Testis (tissue), 2 donors: ENCODE measurements at regions not wholly inside any gene's neighbourhood (a gene's known extent, or its start where the extent isn't known, plus 50 kb on each side); places are given as distances from the start of the nearest gene placed in this dataset.

ENCODE experiments used
- DNase-seq: peaks from one replicate; pipeline ENCODE4 v3.0.0-alpha.2; 2019
- H3K27ac ChIP-seq, 2 donors: fragments of 200-600 bp; sonication (generic); one replicate each; pipeline ENCODE4 v1.5.1; 2019
- H3K27me3 ChIP-seq: fragments of 200-600 bp; sonication (generic); one replicate; pipeline ENCODE4 v1.5.1; 2019
- H3K36me3 ChIP-seq: fragments of 200-600 bp; sonication (generic); one replicate; pipeline ENCODE4 v1.5.1; 2017; ENCODE audit warnings: low read depth; ENCODE audit errors: missing control alignments
- H3K4me1 ChIP-seq: fragments of 200-600 bp; sonication (generic); one replicate; pipeline ENCODE4 v1.5.1; 2019
- H3K4me3 ChIP-seq, 2 donors: fragments of 200-600 bp; sonication (generic); one replicate each; pipeline ENCODE4 v1.5.1; 2017 to 2019
- H3K9me3 ChIP-seq: fragments of 200-600 bp; sonication (generic); one replicate; pipeline ENCODE4 v1.5.1; 2017
- POLR2A ChIP-seq: fragments of 450-650 bp; IDR thresholded peaks from one replicate; pipeline ENCODE4 v1.6.1; 2017; ENCODE audit warnings: antibody characterized with exemption, mild to moderate bottlenecking, moderate library complexity
- WGBS, 2 donors: methylation state at CpG; one replicate each; pipeline ENCODE4 v1.1.5; 2018; 5-methylcytosine and 5-hydroxymethylcytosine counted together
- intact Hi-C: fragments of 100-400 bp; cut with DNase I; formaldehyde crosslinking; loops from one replicate; pipeline ENCODE4 v1.15.1; 2023; ENCODE audit warnings: low total_unique reads
- microRNA-seq, 2 donors: library from miRNA; unstranded; fragments of <30 nt; microRNA quantifications; one replicate each; pipeline ENCODE4, GENCODE V29; 2016; ENCODE audit warnings: borderline number of aligned reads in 2 of 2, borderline replicate concordance in 1 of 2
- small RNA-seq, 2 donors: library from RNA; depleted of rRNA; stranded (forward); fragments of <200 nt; gene quantifications; one replicate each; pipeline ENCODE3, GENCODE V24; 2016
- TF ChIP-seq, protein P1 (sequence below), 3 experiments: fragments of 450-650 bp in 2 of 3; fragments of 200-600 bp in 1 of 3; sonication (generic) in 1 of 3; IDR thresholded peaks; one replicate each; pipeline ENCODE4 v1.5.1; 2016 to 2019; ENCODE audit warnings: antibody characterized with exemption in 3 of 3, mild to moderate bottlenecking in 2 of 3, moderate library complexity in 1 of 3

DNA sequence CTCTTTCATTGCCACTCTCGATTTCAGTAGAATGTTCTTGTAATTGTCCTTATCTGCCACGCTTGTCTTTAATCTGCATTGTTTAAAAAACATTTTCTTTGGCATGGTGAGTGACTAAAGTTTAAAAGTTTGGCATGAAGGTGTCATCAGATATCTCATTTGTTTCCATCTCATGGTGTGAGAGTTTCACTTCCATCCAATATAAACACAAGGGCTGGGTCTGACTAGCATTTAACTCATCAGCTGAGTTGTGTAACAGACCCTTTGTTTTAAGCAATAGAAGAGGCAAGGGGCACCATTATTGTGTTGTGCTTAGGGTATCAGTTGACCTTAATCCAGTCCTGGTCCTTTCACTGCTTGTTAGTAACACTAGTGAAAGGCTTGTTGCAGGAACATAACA is 49.9 kb upstream of the IL12A start:
- Histone ChIP-seq H3K4me1 (no peaks in the 10 kb centered on the region), H3K36me3 (no peaks in the 10 kb centered on the region), H3K27ac (no peak overlapping the region), H3K27me3 (no peaks in the 10 kb centered on the region), H3K9me3 (no peaks in the 10 kb centered on the region), H3K4me3 (no peak overlapping the region)
- no peak for DNase-seq
- TF ChIP-seq, protein P1, sequence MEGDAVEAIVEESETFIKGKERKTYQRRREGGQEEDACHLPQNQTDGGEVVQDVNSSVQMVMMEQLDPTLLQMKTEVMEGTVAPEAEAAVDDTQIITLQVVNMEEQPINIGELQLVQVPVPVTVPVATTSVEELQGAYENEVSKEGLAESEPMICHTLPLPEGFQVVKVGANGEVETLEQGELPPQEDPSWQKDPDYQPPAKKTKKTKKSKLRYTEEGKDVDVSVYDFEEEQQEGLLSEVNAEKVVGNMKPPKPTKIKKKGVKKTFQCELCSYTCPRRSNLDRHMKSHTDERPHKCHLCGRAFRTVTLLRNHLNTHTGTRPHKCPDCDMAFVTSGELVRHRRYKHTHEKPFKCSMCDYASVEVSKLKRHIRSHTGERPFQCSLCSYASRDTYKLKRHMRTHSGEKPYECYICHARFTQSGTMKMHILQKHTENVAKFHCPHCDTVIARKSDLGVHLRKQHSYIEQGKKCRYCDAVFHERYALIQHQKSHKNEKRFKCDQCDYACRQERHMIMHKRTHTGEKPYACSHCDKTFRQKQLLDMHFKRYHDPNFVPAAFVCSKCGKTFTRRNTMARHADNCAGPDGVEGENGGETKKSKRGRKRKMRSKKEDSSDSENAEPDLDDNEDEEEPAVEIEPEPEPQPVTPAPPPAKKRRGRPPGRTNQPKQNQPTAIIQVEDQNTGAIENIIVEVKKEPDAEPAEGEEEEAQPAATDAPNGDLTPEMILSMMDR (IDR thresholded peaks at IDR 0.05), result no peak
- no peak for TF ChIP-seq POLR2A
- WGBS, 2 donors, result 82 to 92% methylated on average over 2 of the region's 2 CpGs
- intact Hi-C loops, result no loop called here

Small RNA genes in the stretch of these regions (microRNA-seq; reads per million reads assigned to microRNA genes)
- 0 reads per million in 2 donors for gene MIR3919

Small RNA genes in the stretch of these regions (small RNA-seq; reads per million reads assigned to genes)
- gene MIR3919 (0 reads per million in 2 donors), gene RNU2-31P (0 reads per million in 2 donors)
